Ovary (tissue), 3 donors: ENCODE measurements at regions not wholly inside any gene's neighbourhood (a gene's known extent, or its start where the extent isn't known, plus 50 kb on each side); places are given as distances from the start of the nearest gene placed in this dataset.

Source experiments
- CTCF ChIP-seq, 3 donors: fragments of 450-650 bp in 2 of 3; fragments of 200-600 bp in 1 of 3; IDR thresholded peaks; one replicate each; pipeline versions ENCODE4 v1.5.1 to v1.8.0; 2016 to 2022; ENCODE audit warnings: antibody characterized with exemption in 3 of 3, mild to moderate bottlenecking in 1 of 3
- EP300 ChIP-seq: sonication (generic); formaldehyde crosslinking; IDR thresholded peaks from one replicate; pipeline ENCODE4 v1.6.1; 2017; ENCODE audit warnings: antibody characterized with exemption
- donor health status: DM: no; HTN: no; CAD: no.

GRCh38 chr21:18495523-18495922, 91.9 kb upstream of the TMPRSS15 start:
- no peak for TF ChIP-seq EP300
- TF ChIP-seq CTCF (IDR thresholded peaks at IDR 0.05): no peak
